HepG2 (cell line): ENCODE measurements at regions not wholly inside any gene's neighbourhood (a gene's known extent, or its start where the extent isn't known, plus 50 kb on each side); places are given as distances from the start of the nearest gene placed in this dataset.

Source experiments
- ERF ChIP-seq: IDR thresholded peaks from 2 replicates; pipeline ENCODE4 v1.6.1; 2018; ENCODE audit warnings: missing biosample characterization, missing genetic modification reagents
- FOXC1 ChIP-seq: sonication (generic); formaldehyde crosslinking; IDR thresholded peaks from 2 replicates; pipeline ENCODE4 v1.8.0; 2022; ENCODE audit warnings: mild to moderate bottlenecking, missing genetic modification reagents, borderline replicate concordance
- FOXK1 ChIP-seq: sonication (generic); formaldehyde crosslinking; IDR thresholded peaks from 2 replicates; pipeline ENCODE4 v1.4.0; 2020; ENCODE audit warnings: low read depth, missing genetic modification reagents, borderline replicate concordance
- JDP2 ChIP-seq: sonication (generic); formaldehyde crosslinking; IDR thresholded peaks from 2 replicates; pipeline ENCODE4 v1.8.1; 2022; ENCODE audit warnings: missing genetic modification reagents, borderline replicate concordance
- KLF6 ChIP-seq: IDR thresholded peaks from 2 replicates; pipeline ENCODE4 v1.8.0; 2016; ENCODE audit warnings: missing biosample characterization, missing genetic modification reagents
- MTF2 ChIP-seq: sonication (generic); formaldehyde crosslinking; IDR thresholded peaks from 2 replicates; pipeline ENCODE4 v1.5.0; 2020; ENCODE audit warnings: missing genetic modification reagents, borderline replicate concordance
- NKX3-1 ChIP-seq: sonication (generic); formaldehyde crosslinking; IDR thresholded peaks from 2 replicates; pipeline ENCODE4 v1.5.0; 2020; ENCODE audit warnings: missing genetic modification reagents
- PHF5A ChIP-seq: IDR thresholded peaks from one replicate; pipeline ENCODE4 v1.6.1; 2018; ENCODE audit warnings: low read depth, missing genetic modification reagents; ENCODE audit not compliant: unreplicated experiment
- THYN1 ChIP-seq: sonication (generic); formaldehyde crosslinking; IDR thresholded peaks from 2 replicates; pipeline ENCODE4 v1.8.1; 2023; ENCODE audit warnings: low read depth, mild to moderate bottlenecking, moderate library complexity, missing genetic modification reagents, borderline replicate concordance
- ZNF260 ChIP-seq: sonication (generic); formaldehyde crosslinking; IDR thresholded peaks from 2 replicates; pipeline ENCODE4 v1.4.0; 2020; ENCODE audit warnings: missing genetic modification reagents, low read depth, mild to moderate bottlenecking, borderline replicate concordance
- ZNF441 ChIP-seq: sonication (generic); formaldehyde crosslinking; IDR thresholded peaks from 2 replicates; pipeline ENCODE4 v1.7.0; 2021; ENCODE audit warnings: missing genetic modification reagents, borderline replicate concordance
- ZNF468 ChIP-seq: sonication (generic); formaldehyde crosslinking; IDR thresholded peaks from 2 replicates; pipeline ENCODE4 v1.8.0; 2022; ENCODE audit warnings: mild to moderate bottlenecking, moderate library complexity, missing genetic modification reagents
- ZNF761 ChIP-seq: sonication (generic); formaldehyde crosslinking; conservative IDR thresholded peaks from 2 replicates; pipeline ENCODE4 v1.4.0; 2020; ENCODE audit warnings: mild to moderate bottlenecking, missing genetic modification reagents
- ZNF766 ChIP-seq: sonication (generic); formaldehyde crosslinking; IDR thresholded peaks from 2 replicates; pipeline ENCODE4 v1.5.0; 2020; ENCODE audit warnings: missing genetic modification reagents, borderline replicate concordance
- TF ChIP-seq, protein P1 (sequence below): sonication (generic); formaldehyde crosslinking; IDR thresholded peaks from 2 replicates; pipeline ENCODE4 v1.4.0; 2020; ENCODE audit warnings: low read depth, missing genetic modification reagents
- TF ChIP-seq, protein P2 (sequence below): sonication (generic); formaldehyde crosslinking; IDR thresholded peaks from 2 replicates; pipeline ENCODE4 v1.8.0; 2022; ENCODE audit warnings: mild to moderate bottlenecking, missing genetic modification reagents, moderate library complexity
- TF ChIP-seq, protein P3 (sequence below): sonication (generic); formaldehyde crosslinking; IDR thresholded peaks from 2 replicates; pipeline ENCODE4 v1.5.0; 2020; ENCODE audit warnings: missing genetic modification reagents, mild to moderate bottlenecking, borderline replicate concordance
- TF ChIP-seq, protein P4 (sequence below): sonication (generic); formaldehyde crosslinking; conservative IDR thresholded peaks from 2 replicates; pipeline ENCODE4 v1.8.0; 2022; ENCODE audit warnings: low read depth, missing genetic modification reagents

DNA sequence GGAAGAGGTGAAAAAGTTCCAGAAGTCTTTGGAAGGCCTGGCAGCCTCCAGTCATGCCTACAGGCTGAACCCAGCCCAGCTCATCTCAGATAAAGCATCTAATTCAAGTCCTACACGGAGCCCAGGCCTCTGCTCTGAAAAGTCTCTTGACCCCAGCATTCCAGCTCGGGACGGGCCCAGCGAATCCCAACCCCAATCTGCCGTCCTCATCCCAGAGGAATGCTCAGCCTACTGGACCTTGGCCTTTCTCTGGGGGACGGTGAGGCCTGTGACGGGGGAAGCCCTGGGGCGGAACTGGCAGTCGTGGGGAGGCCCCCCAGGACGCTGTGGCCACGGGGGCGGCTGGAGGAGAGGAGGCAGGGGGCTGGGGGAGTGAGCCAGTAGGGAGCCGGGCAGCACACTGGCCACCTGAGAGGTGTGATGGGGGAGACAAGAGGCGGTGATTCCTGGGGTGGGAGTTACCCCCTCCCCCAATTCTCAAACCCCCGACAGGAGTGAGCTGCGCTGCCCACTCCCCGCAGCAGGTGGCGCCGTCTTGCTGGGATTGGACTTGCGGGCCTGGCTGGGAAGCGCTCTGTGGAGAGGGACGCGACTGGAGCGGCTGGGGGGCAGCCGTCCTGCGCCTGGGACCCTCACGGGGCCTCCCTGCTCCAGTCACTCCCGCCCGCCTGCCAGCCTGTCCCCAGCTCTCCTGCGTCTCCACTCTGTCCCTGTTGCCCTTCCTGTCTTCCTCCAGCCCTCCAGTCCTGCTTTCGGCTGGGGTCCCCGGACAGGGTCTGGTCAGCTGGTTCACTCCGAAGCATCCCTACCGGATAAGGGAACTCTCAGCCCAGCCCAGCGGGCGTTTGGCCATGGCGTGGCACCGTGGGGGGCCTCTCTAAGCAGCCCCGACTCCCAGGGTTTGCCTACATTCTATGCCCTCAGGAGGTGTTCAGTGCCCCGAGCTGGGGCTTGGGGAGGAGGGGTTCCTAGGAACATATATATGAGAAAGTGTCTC lies 182.6 kb upstream of the HAAO start (continued):
- TF ChIP-seq, protein P1, sequence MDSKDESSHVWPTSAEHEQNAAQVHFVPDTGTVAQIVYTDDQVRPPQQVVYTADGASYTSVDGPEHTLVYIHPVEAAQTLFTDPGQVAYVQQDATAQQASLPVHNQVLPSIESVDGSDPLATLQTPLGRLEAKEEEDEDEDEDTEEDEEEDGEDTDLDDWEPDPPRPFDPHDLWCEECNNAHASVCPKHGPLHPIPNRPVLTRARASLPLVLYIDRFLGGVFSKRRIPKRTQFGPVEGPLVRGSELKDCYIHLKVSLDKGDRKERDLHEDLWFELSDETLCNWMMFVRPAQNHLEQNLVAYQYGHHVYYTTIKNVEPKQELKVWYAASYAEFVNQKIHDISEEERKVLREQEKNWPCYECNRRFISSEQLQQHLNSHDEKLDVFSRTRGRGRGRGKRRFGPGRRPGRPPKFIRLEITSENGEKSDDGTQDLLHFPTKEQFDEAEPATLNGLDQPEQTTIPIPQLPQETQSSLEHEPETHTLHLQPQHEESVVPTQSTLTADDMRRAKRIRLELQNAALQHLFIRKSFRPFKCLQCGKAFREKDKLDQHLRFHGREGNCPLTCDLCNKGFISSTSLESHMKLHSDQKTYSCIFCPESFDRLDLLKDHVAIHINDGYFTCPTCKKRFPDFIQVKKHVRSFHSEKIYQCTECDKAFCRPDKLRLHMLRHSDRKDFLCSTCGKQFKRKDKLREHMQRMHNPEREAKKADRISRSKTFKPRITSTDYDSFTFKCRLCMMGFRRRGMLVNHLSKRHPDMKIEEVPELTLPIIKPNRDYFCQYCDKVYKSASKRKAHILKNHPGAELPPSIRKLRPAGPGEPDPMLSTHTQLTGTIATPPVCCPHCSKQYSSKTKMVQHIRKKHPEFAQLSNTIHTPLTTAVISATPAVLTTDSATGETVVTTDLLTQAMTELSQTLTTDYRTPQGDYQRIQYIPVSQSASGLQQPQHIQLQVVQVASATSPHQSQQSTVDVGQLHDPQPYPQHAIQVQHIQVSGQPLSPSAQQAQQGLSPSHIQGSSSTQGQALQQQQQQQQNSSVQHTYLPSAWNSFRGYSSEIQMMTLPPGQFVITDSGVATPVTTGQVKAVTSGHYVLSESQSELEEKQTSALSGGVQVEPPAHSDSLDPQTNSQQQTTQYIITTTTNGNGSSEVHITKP (CRISPR knock-in tag): peak; percentile 84; the same call in 1 of the 2 replicates
- TF ChIP-seq FOXC1 (CRISPR knock-in tag) (peak; percentile 78; the same call in 1 of the 2 replicates), ZNF260 (no peak), ERF (CRISPR knock-in tag) (peak; percentile 92; the same call in 1 of the 2 replicates), ZNF468 (CRISPR knock-in tag) (no peak), ZNF766 (CRISPR knock-in tag) (peak; percentile 73; the same call in 1 of the 2 replicates), JDP2 (no peak), ZNF761 (CRISPR knock-in tag) (0 out of 2 replicates have a peak, but pooled peaks have one; percentile 83), NKX3-1 (CRISPR knock-in tag) (peak; percentile 59; the same call in 1 of the 2 replicates), PHF5A (no peak), MTF2 (CRISPR knock-in tag) (no peak), THYN1 (no peak), ZNF441 (CRISPR knock-in tag) (0 out of 2 replicates have a peak, but pooled peaks have one; percentile 18), FOXK1 (CRISPR knock-in tag) (no peak), KLF6 (CRISPR knock-in tag) (peak; percentile 81)
- TF ChIP-seq, protein P2, sequence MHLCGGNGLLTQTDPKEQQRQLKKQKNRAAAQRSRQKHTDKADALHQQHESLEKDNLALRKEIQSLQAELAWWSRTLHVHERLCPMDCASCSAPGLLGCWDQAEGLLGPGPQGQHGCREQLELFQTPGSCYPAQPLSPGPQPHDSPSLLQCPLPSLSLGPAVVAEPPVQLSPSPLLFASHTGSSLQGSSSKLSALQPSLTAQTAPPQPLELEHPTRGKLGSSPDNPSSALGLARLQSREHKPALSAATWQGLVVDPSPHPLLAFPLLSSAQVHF: no peak
- TF ChIP-seq, protein P3, sequence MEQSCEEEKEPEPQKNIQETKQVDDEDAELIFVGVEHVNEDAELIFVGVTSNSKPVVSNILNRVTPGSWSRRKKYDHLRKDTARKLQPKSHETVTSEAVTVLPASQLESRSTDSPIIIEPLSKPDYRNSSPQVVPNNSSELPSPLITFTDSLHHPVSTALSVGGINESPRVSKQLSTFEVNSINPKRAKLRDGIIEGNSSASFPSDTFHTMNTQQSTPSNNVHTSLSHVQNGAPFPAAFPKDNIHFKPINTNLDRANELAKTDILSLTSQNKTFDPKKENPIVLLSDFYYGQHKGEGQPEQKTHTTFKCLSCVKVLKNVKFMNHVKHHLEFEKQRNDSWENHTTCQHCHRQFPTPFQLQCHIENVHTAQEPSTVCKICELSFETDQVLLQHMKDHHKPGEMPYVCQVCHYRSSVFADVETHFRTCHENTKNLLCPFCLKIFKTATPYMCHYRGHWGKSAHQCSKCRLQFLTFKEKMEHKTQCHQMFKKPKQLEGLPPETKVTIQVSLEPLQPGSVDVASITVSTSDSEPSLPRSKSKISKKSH (CRISPR knock-in tag): peak; percentile 53; the same call in 1 of the 2 replicates
- TF ChIP-seq, protein P4, sequence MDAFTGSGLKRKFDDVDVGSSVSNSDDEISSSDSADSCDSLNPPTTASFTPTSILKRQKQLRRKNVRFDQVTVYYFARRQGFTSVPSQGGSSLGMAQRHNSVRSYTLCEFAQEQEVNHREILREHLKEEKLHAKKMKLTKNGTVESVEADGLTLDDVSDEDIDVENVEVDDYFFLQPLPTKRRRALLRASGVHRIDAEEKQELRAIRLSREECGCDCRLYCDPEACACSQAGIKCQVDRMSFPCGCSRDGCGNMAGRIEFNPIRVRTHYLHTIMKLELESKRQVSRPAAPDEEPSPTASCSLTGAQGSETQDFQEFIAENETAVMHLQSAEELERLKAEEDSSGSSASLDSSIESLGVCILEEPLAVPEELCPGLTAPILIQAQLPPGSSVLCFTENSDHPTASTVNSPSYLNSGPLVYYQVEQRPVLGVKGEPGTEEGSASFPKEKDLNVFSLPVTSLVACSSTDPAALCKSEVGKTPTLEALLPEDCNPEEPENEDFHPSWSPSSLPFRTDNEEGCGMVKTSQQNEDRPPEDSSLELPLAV (CRISPR knock-in tag): no peak
